Upper lobe of left lung (tissue), 6 donors: ENCODE measurements at regions not wholly inside any gene's neighbourhood (a gene's known extent, or its start where the extent isn't known, plus 50 kb on each side); places are given as distances from the start of the nearest gene placed in this dataset.
"Not testable (repeated sequence)": the region's sequence is repeated elsewhere in the genome, so short reads cannot be mapped to it uniquely, and the experiment has no call there.

ENCODE experiments used
- ATAC-seq, 2 donors: fragments of 200-7000 bp; cut with Tn5 transposase; one replicate each; pipeline ENCODE4 v1.9.1; 2022; ENCODE audit warnings: mild to moderate bottlenecking in 2 of 2, moderate library complexity in 2 of 2; ENCODE audit not compliant: low FRiP score in 2 of 2
- DNase-seq, 2 donors: peaks; one replicate each; pipeline ENCODE4 v3.0.0-alpha.2; 2019 to 2020
- H3K27ac ChIP-seq, 4 donors: fragments of 200-600 bp; sonication (generic); one replicate each; pipeline ENCODE4 v1.5.1; 2016 to 2019
- H3K27me3 ChIP-seq, 4 donors: fragments of 200-600 bp; sonication (generic); one replicate each; pipeline ENCODE4 v1.5.1; 2017 to 2019
- H3K36me3 ChIP-seq, 4 donors: fragments of 200-600 bp; sonication (generic); one replicate each; pipeline ENCODE4 v1.5.1; 2016 to 2019
- H3K4me1 ChIP-seq, 4 donors: fragments of 200-600 bp; sonication (generic); one replicate each; pipeline ENCODE4 v1.5.1; 2018 to 2019
- H3K4me3 ChIP-seq, 4 donors: fragments of 200-600 bp; sonication (generic); one replicate each; pipeline ENCODE4 v1.5.1; 2017 to 2019; ENCODE audit warnings: mild to moderate bottlenecking in 2 of 4, moderate library complexity in 1 of 4
- H3K9me3 ChIP-seq, 4 donors: fragments of 200-600 bp; sonication (generic); one replicate each; pipeline ENCODE4 v1.5.1; 2018 to 2019
- WGBS, 2 donors: methylation state at CpG; one replicate each; pipeline ENCODE4 v1.1.5; 2017 to 2018; 5-methylcytosine and 5-hydroxymethylcytosine counted together
- donor health status: DM: no; HTN: no; CAD: no; lungs with moderate emphysema.
- donor health status: DM: no; HTN: yes; CAD: no; lungs with severe emphysema.

GRCh38 chr11:71701435-71702291 is 119.0 kb upstream of the KRTAP5-11 start:
- H3K36me3 ChIP-seq, H3K27ac ChIP-seq, H3K27me3 ChIP-seq, H3K9me3 ChIP-seq, DNase-seq, ATAC-seq, H3K4me3 ChIP-seq, H3K4me1 ChIP-seq: not testable (repeated sequence)
- WGBS, 2 donors = 66 to 81% methylated on average over 3 of the region's 3 CpGs

GRCh38 chr11:71705086-71705737 is 122.5 kb upstream of the KRTAP5-11 start:
- H3K4me3 ChIP-seq, H3K36me3 ChIP-seq, H3K9me3 ChIP-seq, ATAC-seq, H3K27me3 ChIP-seq, DNase-seq, H3K27ac ChIP-seq, H3K4me1 ChIP-seq: not testable (repeated sequence)
- 74 to 78% methylated on average over 2 of the region's 3 CpGs for WGBS, 2 donors

- H3K27ac ChIP-seq, H3K9me3 ChIP-seq, DNase-seq, H3K36me3 ChIP-seq, H3K27me3 ChIP-seq, ATAC-seq, H3K4me3 ChIP-seq, H3K4me1 ChIP-seq: not testable (repeated sequence)
- WGBS, 2 donors = 42 to 46% methylated on average over 3 of the region's 4 CpGs
Observed at GRCh38 chr11:71705738-71706432, 123.2 kb upstream of the KRTAP5-11 start.

GRCh38 chr11:71707083-71707482 is 124.4 kb upstream of the KRTAP5-11 start:
- H3K4me1 ChIP-seq, H3K4me3 ChIP-seq, ATAC-seq, H3K27me3 ChIP-seq, H3K27ac ChIP-seq, H3K9me3 ChIP-seq, DNase-seq, H3K36me3 ChIP-seq: not testable (repeated sequence)
- 71 to 80% methylated on average over 12 of the region's 12 CpGs for WGBS, 2 donors

- not testable (repeated sequence) for H3K36me3 ChIP-seq, ATAC-seq, DNase-seq, H3K4me3 ChIP-seq, H3K9me3 ChIP-seq, H3K4me1 ChIP-seq, H3K27me3 ChIP-seq, H3K27ac ChIP-seq
- WGBS, 2 donors = 52 to 66% methylated on average over 6 of the region's 6 CpGs
Observed at GRCh38 chr11:71709541-71709940, 123.5 kb upstream of the DEFB108B start.

- not testable (repeated sequence) for H3K36me3 ChIP-seq, H3K9me3 ChIP-seq, ATAC-seq, H3K4me3 ChIP-seq, H3K27ac ChIP-seq, H3K27me3 ChIP-seq, DNase-seq, H3K4me1 ChIP-seq
- 31 to 44% methylated on average over 15 to 16 of the region's 16 CpGs for WGBS, 2 donors
Observed at GRCh38 chr11:71710171-71710671, 122.8 kb upstream of the DEFB108B start.

GRCh38 chr11:71710701-71711385 is 122.2 kb upstream of the DEFB108B start:
- not testable (repeated sequence) for H3K27me3 ChIP-seq, H3K4me3 ChIP-seq, H3K9me3 ChIP-seq, H3K4me1 ChIP-seq, DNase-seq, ATAC-seq, H3K36me3 ChIP-seq, H3K27ac ChIP-seq
- 84 to 87% methylated on average over 10 of the region's 10 CpGs for WGBS, 2 donors

GRCh38 chr11:71712350-71712749 is 120.7 kb upstream of the DEFB108B start:
- H3K4me3 ChIP-seq, H3K27ac ChIP-seq, DNase-seq, H3K27me3 ChIP-seq, H3K9me3 ChIP-seq, H3K36me3 ChIP-seq, H3K4me1 ChIP-seq, ATAC-seq: not testable (repeated sequence)
- 86 to 95% methylated on average over 2 of the region's 2 CpGs for WGBS, 2 donors

- H3K9me3 ChIP-seq, H3K4me3 ChIP-seq, ATAC-seq, H3K27me3 ChIP-seq, DNase-seq, H3K27ac ChIP-seq, H3K4me1 ChIP-seq, H3K36me3 ChIP-seq: not testable (repeated sequence)
- 26 to 43% methylated on average over 5 of the region's 5 CpGs for WGBS, 2 donors
Observed at GRCh38 chr11:71712846-71713245, 120.2 kb upstream of the DEFB108B start.

- 88 to 94% methylated on average over 5 of the region's 6 CpGs for WGBS, 2 donors
- H3K9me3 ChIP-seq, ATAC-seq, DNase-seq, H3K4me1 ChIP-seq, H3K36me3 ChIP-seq, H3K4me3 ChIP-seq, H3K27ac ChIP-seq, H3K27me3 ChIP-seq: not testable (repeated sequence)
Observed at GRCh38 chr11:71714510-71714909, 118.5 kb upstream of the DEFB108B start.

- WGBS, 2 donors = 79 to 89% methylated on average over 5 to 11 of the region's 11 CpGs
- H3K27me3 ChIP-seq, DNase-seq, H3K9me3 ChIP-seq, ATAC-seq, H3K4me1 ChIP-seq, H3K27ac ChIP-seq, H3K4me3 ChIP-seq, H3K36me3 ChIP-seq: not testable (repeated sequence)
Observed at GRCh38 chr11:71721840-71722239, 111.2 kb upstream of the DEFB108B start.

GRCh38 chr11:71723991-71724390 is 109.0 kb upstream of the DEFB108B start:
- H3K9me3 ChIP-seq, H3K4me3 ChIP-seq, H3K27ac ChIP-seq, H3K27me3 ChIP-seq, H3K36me3 ChIP-seq, H3K4me1 ChIP-seq, ATAC-seq, DNase-seq: not testable (repeated sequence)
- 64% methylated on average over 4 of the region's 5 CpGs for WGBS, 2 donors
